ENCODE measurements at regions not wholly inside any gene's neighbourhood (a gene's known extent, or its start where the extent isn't known, plus 50 kb on each side); places are given as distances from the start of the nearest gene placed in this dataset.
"Not testable (repeated sequence)": the region's sequence is repeated elsewhere in the genome, so short reads cannot be mapped to it uniquely, and the experiment has no call there.

GRCh38 chr5:90338712-90339372 is 70.7 kb downstream of the CETN3 start:
- DNase-seq, result no peak

DNA sequence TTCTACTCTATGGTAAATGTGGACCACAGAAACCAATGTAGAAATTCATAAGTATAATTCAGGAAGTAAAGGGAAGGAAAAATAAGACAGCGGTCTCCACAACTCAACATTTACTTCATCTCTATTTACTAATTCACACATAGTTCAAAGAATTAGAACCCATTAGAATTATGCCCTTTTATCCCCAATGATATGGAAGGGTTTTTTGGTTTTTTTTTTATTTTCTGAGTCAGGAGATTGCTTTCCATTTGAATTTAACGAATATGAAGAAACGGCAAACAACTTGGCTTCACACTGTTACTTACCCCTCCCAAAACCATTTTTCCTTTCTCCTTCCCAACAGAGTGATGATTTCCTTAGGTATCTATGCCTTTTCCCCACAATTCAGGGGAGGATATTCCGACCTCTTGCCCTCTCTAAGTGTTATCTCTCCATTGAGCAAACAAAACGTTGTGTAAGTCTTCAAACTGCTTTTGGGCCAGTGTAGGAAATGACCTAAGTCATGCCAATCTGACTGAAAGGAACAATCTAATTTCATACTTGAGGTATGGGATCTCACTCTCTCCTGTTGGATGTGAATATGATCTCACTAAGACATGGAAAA is 72.0 kb downstream of the CETN3 start:
- no peak for DNase-seq

- DNase-seq, result no peak
Observed at GRCh38 chr5:90336752-90337151, 72.8 kb downstream of the CETN3 start.

GRCh38 chr5:90334741-90335140 is 74.8 kb downstream of the CETN3 start:
- DNase-seq, result no peak

DNA sequence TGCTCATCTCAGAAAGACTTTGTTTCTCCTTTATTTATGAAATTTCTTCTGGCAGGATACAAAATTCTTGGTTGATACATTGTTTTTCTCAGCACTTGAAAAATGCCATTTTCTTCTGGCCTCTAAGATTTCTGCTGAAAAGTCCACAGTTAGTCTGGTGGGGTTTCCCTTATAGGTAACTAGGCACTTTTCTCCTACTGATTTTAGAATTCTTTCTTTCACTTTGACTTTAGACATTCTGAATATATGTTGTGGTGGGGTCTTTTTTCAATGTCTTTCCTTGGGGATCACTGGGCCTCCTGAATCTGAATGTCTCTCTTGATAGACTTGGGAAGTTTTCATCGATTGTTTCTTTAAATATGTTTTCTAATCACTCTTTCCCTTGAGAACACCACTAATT is 79.6 kb downstream of the CETN3 start:
- DNase-seq, result no peak

DNA sequence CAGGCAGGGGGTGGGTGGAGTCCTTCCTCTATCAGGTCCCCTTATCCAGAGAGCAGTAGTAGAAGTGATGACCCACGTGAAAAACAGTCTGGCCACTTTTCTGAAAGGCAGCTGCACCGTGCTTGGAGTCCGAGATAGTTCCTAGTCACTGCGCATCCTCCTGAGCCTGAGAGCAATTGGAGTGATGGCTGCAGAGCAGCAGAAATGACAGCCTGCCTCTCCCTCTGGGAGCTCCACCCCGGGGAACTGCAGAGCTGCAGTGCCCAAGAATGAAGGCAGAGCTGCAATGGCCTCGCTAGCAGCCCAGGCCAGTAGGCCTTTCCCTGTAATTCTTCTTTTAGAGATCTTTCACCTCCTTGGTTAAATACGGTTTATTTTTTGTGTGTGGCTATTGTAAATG is 82.6 kb downstream of the CETN3 start:
- DNase-seq, result no peak

- DNase-seq, result no peak
Observed at GRCh38 chr5:90325093-90325492, 84.5 kb downstream of the CETN3 start.

DNA sequence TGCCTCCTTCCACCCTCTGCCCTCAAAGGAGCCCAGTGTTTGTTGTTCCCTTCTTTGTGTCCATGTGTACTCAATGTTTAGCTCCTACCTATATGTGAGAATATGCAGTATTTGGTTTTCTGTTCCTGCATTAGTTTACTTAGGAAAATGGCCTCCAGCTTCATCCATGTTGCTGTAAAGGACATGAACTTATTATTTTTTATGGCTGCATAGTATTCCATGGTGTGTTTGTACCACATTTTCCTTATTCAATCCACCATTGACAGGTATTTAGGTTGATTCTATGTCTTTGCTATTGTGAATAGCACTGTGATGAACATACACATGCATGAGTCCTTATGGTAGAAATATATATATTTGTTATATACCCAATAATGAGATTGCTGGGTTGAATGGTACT is 89.2 kb downstream of the CETN3 start:
- DNase-seq, result not testable (repeated sequence)

DNA sequence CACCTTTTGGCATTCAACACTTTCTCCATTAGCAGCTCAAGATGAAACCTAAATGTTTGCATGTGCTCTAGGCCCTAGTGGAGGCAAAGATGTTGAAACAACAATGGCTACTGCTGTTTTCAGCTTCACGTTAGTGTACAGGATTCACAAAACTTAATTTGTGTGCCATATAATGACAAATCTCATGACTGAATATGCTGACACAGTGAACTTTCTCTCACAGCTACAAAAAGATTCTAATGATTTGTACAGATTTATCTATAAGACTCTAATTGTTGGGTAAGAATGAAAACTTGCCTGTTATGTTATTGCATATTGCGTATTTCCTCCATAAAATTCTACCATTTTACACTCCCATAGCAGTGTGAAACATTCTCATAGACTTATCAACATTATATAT is 97.5 kb downstream of the CETN3 start:
- DNase-seq, result no peak

DNA sequence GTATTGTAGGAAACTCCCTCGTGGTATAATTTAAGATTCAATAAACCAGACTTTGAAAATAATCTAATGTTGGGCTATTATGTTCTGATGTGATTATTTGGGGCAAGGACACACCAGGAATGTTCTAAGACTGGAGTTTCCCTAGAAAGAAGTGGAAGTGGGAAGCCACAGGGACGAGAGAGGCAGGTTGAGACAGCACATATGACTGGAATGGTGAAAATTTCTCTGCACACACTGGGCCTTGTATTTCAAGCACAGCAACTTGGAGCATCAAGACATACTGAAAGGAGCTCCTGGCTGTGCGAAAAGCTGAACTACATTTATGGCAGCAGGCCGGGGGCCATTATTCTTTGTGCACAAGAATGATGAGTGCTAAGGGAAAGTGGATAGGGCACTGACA is 98.2 kb downstream of the CETN3 start:
- DNase-seq, result no peak

DNA sequence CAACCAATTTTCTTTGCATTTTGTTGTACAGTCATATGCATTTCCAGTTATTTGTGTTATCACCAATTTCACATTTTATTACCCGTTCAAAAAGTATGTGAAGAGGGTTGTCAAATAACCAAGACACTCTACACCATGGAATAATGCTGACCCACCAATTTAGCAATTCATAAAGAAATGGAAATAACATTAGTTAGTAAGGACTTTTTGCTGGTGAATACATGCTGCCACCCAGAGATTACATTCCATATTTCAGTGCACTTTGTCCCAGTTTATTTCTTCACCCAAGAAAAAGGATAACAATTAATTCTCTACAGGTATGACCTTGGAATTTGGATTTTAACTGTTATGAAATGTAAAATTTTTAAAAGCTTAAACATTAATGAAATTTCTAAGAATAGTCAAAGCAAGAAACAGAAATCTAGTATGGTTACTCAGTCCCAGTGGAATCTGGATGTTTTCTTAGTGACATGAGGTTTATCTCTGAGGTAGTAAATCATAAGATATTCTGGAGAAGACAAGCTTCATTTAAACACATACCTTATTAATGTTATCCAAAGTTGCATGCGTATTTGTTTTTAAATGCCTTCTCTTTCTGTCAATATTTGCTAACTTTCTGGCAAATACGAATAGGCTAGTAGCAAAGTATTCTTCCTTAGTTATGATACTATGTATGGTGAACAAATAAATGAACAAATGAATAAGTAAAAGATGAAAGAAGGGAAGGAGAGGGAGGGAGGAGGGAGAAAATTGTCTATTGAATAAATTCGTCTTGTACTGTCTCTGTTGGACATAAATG is 100.6 kb downstream of the CETN3 start:
- no peak for DNase-seq

DNA sequence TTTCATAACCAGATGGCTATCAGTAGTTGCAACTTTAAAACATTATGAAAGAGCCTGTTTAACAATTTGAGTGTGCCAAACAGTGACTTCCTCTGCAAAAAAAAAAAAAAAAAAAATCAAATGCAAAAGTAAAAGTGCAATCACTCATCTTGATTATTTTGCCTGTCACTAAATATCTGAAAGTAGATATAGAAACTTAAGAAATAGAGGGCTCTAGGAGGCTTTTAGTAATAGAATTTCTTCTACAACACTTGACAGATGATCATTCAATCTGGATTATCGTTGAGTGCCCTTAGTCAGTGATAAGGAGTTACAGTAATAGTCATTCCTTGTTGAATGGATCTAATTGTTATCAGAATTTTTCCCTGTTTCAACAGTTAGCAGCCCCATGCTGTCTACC is 101.8 kb downstream of the CETN3 start:
- DNase-seq, result no peak

GRCh38 chr5:90307322-90307721 is 102.2 kb downstream of the CETN3 start:
- DNase-seq, result no peak

DNA sequence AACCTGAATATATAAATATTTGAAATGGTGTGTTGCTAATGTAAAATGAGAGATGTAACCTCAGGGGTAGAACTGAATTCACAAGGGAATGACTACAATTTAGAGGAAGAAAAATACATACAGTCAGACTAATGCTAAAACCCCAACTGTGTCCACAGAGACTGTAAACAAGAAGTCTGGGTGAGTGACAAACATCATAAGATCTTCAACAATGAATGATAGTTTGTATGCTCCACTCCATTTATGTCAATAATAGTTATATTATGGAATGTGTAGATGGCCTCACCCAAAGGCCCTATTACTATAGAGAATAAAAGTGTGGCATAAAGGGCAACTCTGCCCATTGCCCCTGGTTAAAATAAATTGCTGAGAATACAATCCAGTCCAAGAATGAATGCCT is 102.9 kb downstream of the CETN3 start:
- no peak for DNase-seq

DNA sequence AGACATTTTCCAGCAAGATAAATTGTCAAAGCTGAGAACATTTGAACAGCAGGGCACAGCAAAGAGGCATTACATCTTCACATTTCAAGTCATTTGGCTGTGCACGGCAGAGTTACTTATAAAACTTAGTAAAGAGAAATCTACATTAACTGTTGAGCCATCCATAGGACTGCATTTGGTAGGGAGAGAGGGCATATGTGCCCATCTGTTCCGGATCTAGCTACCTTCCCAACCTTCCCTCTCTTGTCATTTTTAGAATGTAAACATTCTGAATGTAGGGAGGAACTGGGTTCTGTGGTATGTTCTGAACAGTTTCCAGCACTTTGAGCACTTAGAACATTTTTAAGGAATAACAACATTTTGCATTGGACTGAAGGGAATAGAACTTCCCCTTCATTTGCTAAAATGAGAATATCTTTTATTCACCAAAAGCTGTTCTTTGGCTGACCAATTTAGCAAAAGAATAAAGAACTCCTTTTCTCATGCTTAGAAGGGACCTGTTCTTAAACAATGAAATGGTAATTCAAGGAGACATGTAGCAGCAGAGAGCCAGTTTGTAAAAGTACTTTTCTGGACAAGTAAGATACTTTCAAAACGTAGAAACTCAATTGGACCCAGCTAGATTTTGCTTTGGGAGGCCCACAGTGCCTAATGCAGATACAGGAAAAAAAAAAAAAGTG is 104.4 kb downstream of the CETN3 start:
- DNase-seq, result no peak

DNA sequence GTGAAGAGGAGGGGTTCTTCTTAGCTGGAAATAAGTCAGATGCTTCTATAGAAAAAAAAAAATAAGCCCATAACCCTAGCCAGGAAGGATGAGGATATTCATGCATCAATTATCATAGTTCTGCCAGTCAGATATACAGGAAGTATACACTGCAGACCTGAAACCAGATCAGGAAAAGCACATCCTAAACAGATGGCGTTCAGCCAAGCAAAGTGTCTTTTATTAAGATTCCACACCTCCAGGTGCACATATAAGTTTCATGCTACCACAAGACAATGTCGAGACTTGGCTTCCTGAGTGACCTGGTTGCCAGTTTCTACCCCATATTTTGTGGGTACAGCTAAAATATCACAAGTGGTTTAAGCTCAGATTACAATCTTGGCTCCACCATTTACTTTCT is 108.3 kb downstream of the CETN3 start:
- DNase-seq, result no peak

GRCh38 chr5:90297045-90297764 is 112.4 kb downstream of the CETN3 start:
- DNase-seq, result no peak

DNA sequence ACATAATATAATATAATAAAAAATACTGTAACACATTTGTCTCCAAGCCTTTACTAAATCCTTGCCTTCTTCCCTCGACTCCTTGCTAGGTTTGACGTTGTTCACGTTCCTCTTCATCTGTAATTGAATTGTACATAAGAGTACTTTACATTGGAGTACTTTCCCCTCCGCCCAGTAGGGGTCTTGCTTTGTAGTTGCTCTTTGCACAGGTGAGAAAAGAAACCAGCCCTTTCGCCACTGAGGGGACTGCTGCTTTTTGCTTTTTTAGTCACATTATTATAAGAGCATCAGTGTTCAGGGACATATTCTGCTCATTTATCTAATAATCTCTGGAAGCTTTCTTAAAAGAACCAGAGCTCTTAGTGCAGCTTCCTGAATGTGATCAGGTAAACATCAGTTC is 115.0 kb downstream of the CETN3 start:
- DNase-seq, result no peak

GRCh38 chr5:90293931-90294330 is 115.6 kb downstream of the CETN3 start:
- DNase-seq, result no peak

DNA sequence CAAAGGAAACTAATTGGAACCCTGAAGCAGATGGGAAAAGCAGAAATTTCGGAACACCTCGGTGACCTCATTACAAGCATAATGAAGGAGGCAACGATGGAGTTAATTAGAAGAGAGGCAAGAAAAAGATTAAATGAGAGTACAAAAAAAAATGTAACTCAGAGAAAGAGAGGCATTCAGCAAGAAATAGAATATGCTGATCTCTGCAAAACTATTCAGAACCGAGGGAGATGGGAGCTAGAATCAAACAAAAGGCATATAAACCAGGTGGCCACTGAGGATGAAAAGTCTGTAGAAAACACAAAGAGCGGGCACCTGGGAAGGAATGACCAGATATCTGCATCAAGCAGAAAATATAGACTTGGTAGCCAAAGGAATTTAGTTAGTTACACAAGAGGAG is 118.9 kb downstream of the CETN3 start:
- no peak for DNase-seq

- DNase-seq, result no peak
Observed at GRCh38 chr5:90289837-90290236, 119.7 kb downstream of the CETN3 start.

DNA sequence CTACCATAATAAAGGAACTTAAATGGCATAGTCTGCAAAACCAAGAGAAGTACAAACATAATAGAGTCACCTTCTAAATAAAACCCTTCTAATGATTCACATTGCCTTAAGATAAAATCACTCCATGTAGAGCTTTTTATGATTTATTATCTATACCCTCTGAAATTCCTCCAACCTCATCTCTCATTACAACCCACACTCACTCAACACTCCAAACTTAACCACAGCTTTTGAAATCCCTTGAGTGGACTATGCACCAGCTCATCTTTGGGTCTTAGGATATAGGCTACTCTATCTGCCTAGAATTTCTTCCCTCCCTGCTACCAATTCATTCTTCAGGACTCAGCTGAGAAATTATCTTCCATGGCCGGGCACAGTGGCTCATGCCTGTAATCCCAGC is 122.5 kb downstream of the CETN3 start:
- no peak for DNase-seq

- DNase-seq, result no peak
Observed at GRCh38 chr5:90285581-90285980, 124.0 kb downstream of the CETN3 start.

Data from stimulated activated naive CD4-positive, alpha-beta T cell treated with Interleukin-2 at 50 U/mL for 16 hours (primary cell).